HCT116 (cell line): ENCODE measurements at regions not wholly inside any gene's neighbourhood (a gene's known extent, or its start where the extent isn't known, plus 50 kb on each side); places are given as distances from the start of the nearest gene placed in this dataset.

ENCODE experiments used
- ATAC-seq: fragments of 200-7000 bp; cut with Tn5 transposase; 2 replicates; pipeline ENCODE4 v1.9.1; 2020; ENCODE audit warnings: mild to moderate bottlenecking, moderate library complexity
- BruUV-seq: library from RNA; stranded (reverse); fragments of 400-500 nt; replicated peaks from 2 replicates; lab custom pipeline; 2021; lab: Mats Ljungman, UMichigan
- CTCF ChIA-PET: fragments of 300-600 bp; sonication (Branson Sonifier 250); formaldehyde crosslinking; loops from one replicate; lab custom pipeline; 2021; ENCODE audit warnings: antibody characterized with exemption; lab: Charles Lee
- POLR2A ChIA-PET: fragments of 300-600, 350-600 bp; sonication (Branson Sonifier 250); formaldehyde crosslinking; loops from one replicate; lab custom pipeline; 2021; ENCODE audit warnings: antibody characterized with exemption; lab: Charles Lee
- RAD21 ChIA-PET, 2 experiments: fragments of 300-600 bp; sonication (Branson Sonifier 250); formaldehyde crosslinking; loops; one replicate each; lab custom pipeline; 2023; ENCODE audit warnings: low total read pairs in 2 of 2; ENCODE audit not compliant: uncharacterized antibody in 2 of 2, unreplicated experiment in 2 of 2, low non-redundant PET in 1 of 2; lab: Charles Lee
- DNase-seq: peaks from one replicate; pipeline ENCODE4 v3.0.0-alpha.2; 2010; ENCODE audit warnings: low read depth, low spot score
- H2AFZ ChIP-seq: fragments of 200-600 bp; shearing (Covaris generic), sonication (generic); 2 replicates; pipeline ENCODE4 v1.6.1; 2017; ENCODE audit warnings: low read depth, mixed run types, mixed read lengths, antibody characterized with exemption, low read length; ENCODE audit not compliant: poor library complexity, severe bottlenecking
- H3K27ac ChIP-seq: 2 replicates; pipeline ENCODE4 v1.5.1; 2012; ENCODE audit warnings: low read depth, low read length
- H3K27me3 ChIP-seq: fragments of 200-600 bp; sonication (generic); 2 replicates; pipeline ENCODE4 v1.6.1; 2016; ENCODE audit warnings: mixed run types, low read length, mixed read lengths; ENCODE audit not compliant: insufficient read depth
- H3K36me3 ChIP-seq, 2 experiments: fragments of 200-500 bp in 1 of 2; fragments of 200-600 bp in 1 of 2; sonication (Bioruptor generic) in 1 of 2; sonication (generic) in 1 of 2; 2 replicates each; pipeline versions ENCODE4 v1.5.1 to v1.6.1; 2014 to 2016; ENCODE audit warnings: low read length in 2 of 2, inconsistent platforms in 1 of 2, mixed read lengths in 1 of 2, mixed run types in 1 of 2; ENCODE audit not compliant: insufficient read depth in 2 of 2, control insufficient read depth in 1 of 2
- H3K4me1 ChIP-seq, 2 experiments: fragments of 200-600 bp in 1 of 2; sonication (generic) in 1 of 2; 2 replicates each; pipeline versions ENCODE4 v1.5.1 to v1.6.1; 2012 to 2017; ENCODE audit warnings: low read length in 2 of 2, inconsistent platforms in 1 of 2, mild to moderate bottlenecking in 1 of 2, mixed read lengths in 1 of 2, mixed run types in 1 of 2, moderate library complexity in 1 of 2; ENCODE audit not compliant: insufficient read depth in 2 of 2, control insufficient read depth in 1 of 2
- H3K4me2 ChIP-seq: fragments of 200-600 bp; sonication (generic); 2 replicates; pipeline ENCODE4 v1.6.1; 2017; ENCODE audit warnings: mixed run types, low read length, mixed read lengths
- H3K4me3 ChIP-seq, 2 experiments: fragments of 200-600 bp in 1 of 2; sonication (generic) in 1 of 2; replicated peaks in 1 of 2; 2 replicates each; pipeline ENCODE4 v1.5.1; 2011 to 2016; ENCODE audit warnings: low read length in 2 of 2, control low read depth in 1 of 2, low read depth in 1 of 2, mild to moderate bottlenecking in 1 of 2, mixed read lengths in 1 of 2, mixed run types in 1 of 2
- H3K79me2 ChIP-seq: fragments of 200-600 bp; sonication (generic); 2 replicates; pipeline ENCODE4 v1.6.1; 2017; ENCODE audit warnings: mild to moderate bottlenecking, mixed run types, low read length, moderate library complexity, mixed read lengths; ENCODE audit not compliant: insufficient read depth
- H3K9ac ChIP-seq: fragments of 200-600 bp; sonication (generic); 2 replicates; pipeline ENCODE4 v1.6.1; 2016; ENCODE audit warnings: low read length, mixed read lengths
- H3K9me2 ChIP-seq: fragments of 200-600 bp; sonication (generic), shearing (Covaris generic); 2 replicates; pipeline ENCODE4 v1.6.1; 2017; ENCODE audit warnings: mixed run types, mild to moderate bottlenecking, moderate library complexity; ENCODE audit not compliant: insufficient read depth
- H3K9me3 ChIP-seq, 2 experiments: fragments of 200-500 bp in 1 of 2; fragments of 200-600 bp in 1 of 2; sonication (Bioruptor generic) in 1 of 2; sonication (generic) in 1 of 2; 2 replicates each; pipeline ENCODE4 v1.6.1; 2014 to 2017; ENCODE audit warnings: low read length in 2 of 2, mixed read lengths in 2 of 2, inconsistent platforms in 1 of 2, low read depth in 1 of 2, mild to moderate bottlenecking in 1 of 2, mixed run types in 1 of 2, moderate library complexity in 1 of 2; ENCODE audit not compliant: control insufficient read depth in 1 of 2, insufficient read depth in 1 of 2
- H4K20me1 ChIP-seq: fragments of 200-600 bp; sonication (generic), shearing (Covaris generic); 2 replicates; pipeline ENCODE4 v1.6.1; 2017; ENCODE audit warnings: mixed run types, mild to moderate bottlenecking, moderate library complexity; ENCODE audit not compliant: insufficient read depth
- CBX3 ChIP-seq: IDR thresholded peaks from 2 replicates; pipeline ENCODE4 v1.6.1; 2012; ENCODE audit warnings: low read depth
- EZH2 ChIP-seq: fragments of 200-600 bp; sonication (generic); IDR thresholded peaks from 2 replicates; pipeline ENCODE4 v1.6.1; 2017; ENCODE audit warnings: antibody characterized with exemption, mixed run types
- EZH2phosphoT487 ChIP-seq: fragments of 200-600 bp; IDR thresholded peaks from 2 replicates; pipeline ENCODE4 v1.6.1; 2018; ENCODE audit warnings: antibody characterized with exemption, borderline replicate concordance
- FOSL1 ChIP-seq: IDR thresholded peaks from 2 replicates; pipeline ENCODE4 v1.6.1; 2012; ENCODE audit warnings: low read depth
- POLR2A ChIP-seq: IDR thresholded peaks from 2 replicates; pipeline ENCODE4 v1.7.0; 2011; ENCODE audit warnings: borderline replicate concordance; ENCODE audit not compliant: insufficient read depth, insufficient read length; ENCODE audit errors: extremely low read depth
- RAD21 ChIP-seq: IDR thresholded peaks from 2 replicates; pipeline ENCODE4 v1.6.1; 2012; ENCODE audit warnings: low read depth, mild to moderate bottlenecking
- SRF ChIP-seq: IDR thresholded peaks from 2 replicates; pipeline ENCODE4 v1.6.1; 2012; ENCODE audit warnings: low read depth
- TCF7L2 ChIP-seq: IDR thresholded peaks from 2 replicates; pipeline ENCODE4 v1.7.0; 2011; ENCODE audit warnings: borderline replicate concordance, inconsistent platforms; ENCODE audit not compliant: insufficient read depth, insufficient read length; ENCODE audit errors: extremely low read depth
- YY1 ChIP-seq: IDR thresholded peaks from 2 replicates; pipeline ENCODE4 v1.6.1; 2011; ENCODE audit warnings: low read length, low read depth, moderate library complexity, mild to moderate bottlenecking; ENCODE audit not compliant: insufficient replicate concordance; ENCODE audit errors: extremely low read depth
- ZFX ChIP-seq: fragments of 450-650 bp; IDR thresholded peaks from 2 replicates; pipeline ENCODE4 v1.6.1; 2017
- intact Hi-C: fragments of 100-400 bp; cut with micrococcal nuclease; formaldehyde crosslinking; loops from 2 replicates; pipeline ENCODE4 v1.10.0; 2022
- TF ChIP-seq, protein P1 (sequence below): IDR thresholded peaks from 2 replicates; pipeline ENCODE4 v1.6.1; 2012
- TF ChIP-seq, protein P2 (sequence below): IDR thresholded peaks from 2 replicates; pipeline ENCODE4 v1.6.1; 2011; ENCODE audit warnings: mild to moderate bottlenecking, low read length, moderate library complexity; ENCODE audit not compliant: insufficient replicate concordance; ENCODE audit errors: extremely low read depth
- TF ChIP-seq, protein P3 (sequence below): IDR thresholded peaks from 2 replicates; pipeline ENCODE4 v1.6.1; 2012; ENCODE audit warnings: low read depth
- TF ChIP-seq, protein P4 (sequence below), 3 experiments: fragments of 200-600 bp in 1 of 3; sonication (generic) in 1 of 3; IDR thresholded peaks in 2 of 3; conservative IDR thresholded peaks in 1 of 3; 2 replicates each; pipeline ENCODE4 v1.5.1; 2012 to 2017; ENCODE audit warnings: low read depth in 2 of 3, low read length in 2 of 3, antibody characterized with exemption in 1 of 3, borderline replicate concordance in 1 of 3, control low read depth in 1 of 3, mild to moderate bottlenecking in 1 of 3, mixed read lengths in 1 of 3, mixed run types in 1 of 3, moderate library complexity in 1 of 3; ENCODE audit not compliant: insufficient read depth in 1 of 3

GRCh38 chr20:54707801-54708200 lies 232.4 kb downstream of the DOK5 start:
- Histone ChIP-seq H3K4me3 (no peak overlapping the region), H4K20me1 (no peaks in the 10 kb centered on the region), H2AFZ (no peak overlapping the region), H3K4me2 (no peak overlapping the region), H3K27ac (no peak overlapping the region), H3K79me2 (no peaks in the 10 kb centered on the region), H3K9me2 (no peaks in the 10 kb centered on the region), H3K27me3 (no peaks in the 10 kb centered on the region), H3K9me3 (no peaks in the 10 kb centered on the region), H3K9ac (no peak overlapping the region), H3K36me3 (no peaks in the 10 kb centered on the region), H3K4me1 (no peaks in the 10 kb centered on the region)
- DNase-seq = no peak
- ATAC-seq = no peak
- no peak for TF ChIP-seq ZFX
- TF ChIP-seq, protein P1, sequence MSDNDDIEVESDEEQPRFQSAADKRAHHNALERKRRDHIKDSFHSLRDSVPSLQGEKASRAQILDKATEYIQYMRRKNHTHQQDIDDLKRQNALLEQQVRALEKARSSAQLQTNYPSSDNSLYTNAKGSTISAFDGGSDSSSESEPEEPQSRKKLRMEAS = no peak
- TF ChIP-seq EZH2 = no peak
- TF ChIP-seq, protein P2, sequence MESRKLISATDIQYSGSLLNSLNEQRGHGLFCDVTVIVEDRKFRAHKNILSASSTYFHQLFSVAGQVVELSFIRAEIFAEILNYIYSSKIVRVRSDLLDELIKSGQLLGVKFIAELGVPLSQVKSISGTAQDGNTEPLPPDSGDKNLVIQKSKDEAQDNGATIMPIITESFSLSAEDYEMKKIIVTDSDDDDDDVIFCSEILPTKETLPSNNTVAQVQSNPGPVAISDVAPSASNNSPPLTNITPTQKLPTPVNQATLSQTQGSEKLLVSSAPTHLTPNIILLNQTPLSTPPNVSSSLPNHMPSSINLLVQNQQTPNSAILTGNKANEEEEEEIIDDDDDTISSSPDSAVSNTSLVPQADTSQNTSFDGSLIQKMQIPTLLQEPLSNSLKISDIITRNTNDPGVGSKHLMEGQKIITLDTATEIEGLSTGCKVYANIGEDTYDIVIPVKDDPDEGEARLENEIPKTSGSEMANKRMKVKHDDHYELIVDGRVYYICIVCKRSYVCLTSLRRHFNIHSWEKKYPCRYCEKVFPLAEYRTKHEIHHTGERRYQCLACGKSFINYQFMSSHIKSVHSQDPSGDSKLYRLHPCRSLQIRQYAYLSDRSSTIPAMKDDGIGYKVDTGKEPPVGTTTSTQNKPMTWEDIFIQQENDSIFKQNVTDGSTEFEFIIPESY = no peak
- no peak for TF ChIP-seq FOSL1
- no peak for TF ChIP-seq SRF
- TF ChIP-seq YY1 = no peak
- TF ChIP-seq, protein P3, sequence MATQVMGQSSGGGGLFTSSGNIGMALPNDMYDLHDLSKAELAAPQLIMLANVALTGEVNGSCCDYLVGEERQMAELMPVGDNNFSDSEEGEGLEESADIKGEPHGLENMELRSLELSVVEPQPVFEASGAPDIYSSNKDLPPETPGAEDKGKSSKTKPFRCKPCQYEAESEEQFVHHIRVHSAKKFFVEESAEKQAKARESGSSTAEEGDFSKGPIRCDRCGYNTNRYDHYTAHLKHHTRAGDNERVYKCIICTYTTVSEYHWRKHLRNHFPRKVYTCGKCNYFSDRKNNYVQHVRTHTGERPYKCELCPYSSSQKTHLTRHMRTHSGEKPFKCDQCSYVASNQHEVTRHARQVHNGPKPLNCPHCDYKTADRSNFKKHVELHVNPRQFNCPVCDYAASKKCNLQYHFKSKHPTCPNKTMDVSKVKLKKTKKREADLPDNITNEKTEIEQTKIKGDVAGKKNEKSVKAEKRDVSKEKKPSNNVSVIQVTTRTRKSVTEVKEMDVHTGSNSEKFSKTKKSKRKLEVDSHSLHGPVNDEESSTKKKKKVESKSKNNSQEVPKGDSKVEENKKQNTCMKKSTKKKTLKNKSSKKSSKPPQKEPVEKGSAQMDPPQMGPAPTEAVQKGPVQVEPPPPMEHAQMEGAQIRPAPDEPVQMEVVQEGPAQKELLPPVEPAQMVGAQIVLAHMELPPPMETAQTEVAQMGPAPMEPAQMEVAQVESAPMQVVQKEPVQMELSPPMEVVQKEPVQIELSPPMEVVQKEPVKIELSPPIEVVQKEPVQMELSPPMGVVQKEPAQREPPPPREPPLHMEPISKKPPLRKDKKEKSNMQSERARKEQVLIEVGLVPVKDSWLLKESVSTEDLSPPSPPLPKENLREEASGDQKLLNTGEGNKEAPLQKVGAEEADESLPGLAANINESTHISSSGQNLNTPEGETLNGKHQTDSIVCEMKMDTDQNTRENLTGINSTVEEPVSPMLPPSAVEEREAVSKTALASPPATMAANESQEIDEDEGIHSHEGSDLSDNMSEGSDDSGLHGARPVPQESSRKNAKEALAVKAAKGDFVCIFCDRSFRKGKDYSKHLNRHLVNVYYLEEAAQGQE = no peak
- no peak for TF ChIP-seq RAD21
- TF ChIP-seq EZH2phosphoT487 = no peak
- TF ChIP-seq TCF7L2 = no peak
- no peak for TF ChIP-seq CBX3
- no peak for TF ChIP-seq POLR2A
- TF ChIP-seq, protein P4, sequence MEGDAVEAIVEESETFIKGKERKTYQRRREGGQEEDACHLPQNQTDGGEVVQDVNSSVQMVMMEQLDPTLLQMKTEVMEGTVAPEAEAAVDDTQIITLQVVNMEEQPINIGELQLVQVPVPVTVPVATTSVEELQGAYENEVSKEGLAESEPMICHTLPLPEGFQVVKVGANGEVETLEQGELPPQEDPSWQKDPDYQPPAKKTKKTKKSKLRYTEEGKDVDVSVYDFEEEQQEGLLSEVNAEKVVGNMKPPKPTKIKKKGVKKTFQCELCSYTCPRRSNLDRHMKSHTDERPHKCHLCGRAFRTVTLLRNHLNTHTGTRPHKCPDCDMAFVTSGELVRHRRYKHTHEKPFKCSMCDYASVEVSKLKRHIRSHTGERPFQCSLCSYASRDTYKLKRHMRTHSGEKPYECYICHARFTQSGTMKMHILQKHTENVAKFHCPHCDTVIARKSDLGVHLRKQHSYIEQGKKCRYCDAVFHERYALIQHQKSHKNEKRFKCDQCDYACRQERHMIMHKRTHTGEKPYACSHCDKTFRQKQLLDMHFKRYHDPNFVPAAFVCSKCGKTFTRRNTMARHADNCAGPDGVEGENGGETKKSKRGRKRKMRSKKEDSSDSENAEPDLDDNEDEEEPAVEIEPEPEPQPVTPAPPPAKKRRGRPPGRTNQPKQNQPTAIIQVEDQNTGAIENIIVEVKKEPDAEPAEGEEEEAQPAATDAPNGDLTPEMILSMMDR (IDR thresholded peaks at IDR 0.05 in 2 of 3, conservative IDR thresholded peaks at IDR 0.05 in 1 of 3; ENCODE audit: borderline replicate concordance in 1 of 3, insufficient read depth in 1 of 3, low read depth in 2 of 3, low read length in 2 of 3) = no peak
- ChIA-PET RAD21 (no interaction called here), CTCF (no interaction called here), POLR2A (no interaction called here)
- intact Hi-C loops = no loop called here
- no TSS peak for BruUV-seq
